HG03469 (cell line): ENCODE measurements at regions not wholly inside any gene's neighbourhood (a gene's known extent, or its start where the extent isn't known, plus 50 kb on each side); places are given as distances from the start of the nearest gene placed in this dataset.
"Not testable (repeated sequence)": the region's sequence is repeated elsewhere in the genome, so short reads cannot be mapped to it uniquely, and the experiment has no call there.

Experiments used
- ATAC-seq: cut with Tn5 transposase; IDR thresholded peaks from one replicate; pipeline ENCODE4 v1.9.1; 2021; ENCODE audit warnings: mild to moderate bottlenecking, moderate library complexity, moderate number of reproducible peaks; ENCODE audit not compliant: unreplicated experiment

DNA sequence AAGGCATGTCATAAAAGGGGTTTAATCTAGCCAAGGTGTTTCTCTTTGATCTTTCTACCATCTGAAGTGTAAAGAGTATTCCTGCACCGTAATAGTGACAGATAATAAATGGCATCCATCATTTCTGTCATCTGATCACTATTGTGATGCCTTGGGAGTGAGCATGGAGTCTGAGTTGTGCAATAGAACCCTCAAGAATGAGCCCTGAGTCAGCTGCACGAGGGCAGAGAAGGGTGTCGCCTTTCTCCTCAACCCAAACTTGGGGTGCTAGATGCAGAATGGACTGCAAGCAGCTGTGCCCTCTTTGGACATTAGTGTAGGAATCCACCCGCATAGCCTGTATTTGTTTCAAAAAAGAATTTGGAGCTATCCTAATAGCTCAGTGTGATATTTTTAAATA is 115.2 kb downstream of the ZNF37A start:
- ATAC-seq: no peak

- not testable (repeated sequence) for ATAC-seq
These were observed 115.6 kb downstream of the ZNF37A start for GRCh38 chr10:38209748-38210147.

GRCh38 chr10:38212460-38212859 is 118.3 kb downstream of the ZNF37A start:
- ATAC-seq: no peak

DNA sequence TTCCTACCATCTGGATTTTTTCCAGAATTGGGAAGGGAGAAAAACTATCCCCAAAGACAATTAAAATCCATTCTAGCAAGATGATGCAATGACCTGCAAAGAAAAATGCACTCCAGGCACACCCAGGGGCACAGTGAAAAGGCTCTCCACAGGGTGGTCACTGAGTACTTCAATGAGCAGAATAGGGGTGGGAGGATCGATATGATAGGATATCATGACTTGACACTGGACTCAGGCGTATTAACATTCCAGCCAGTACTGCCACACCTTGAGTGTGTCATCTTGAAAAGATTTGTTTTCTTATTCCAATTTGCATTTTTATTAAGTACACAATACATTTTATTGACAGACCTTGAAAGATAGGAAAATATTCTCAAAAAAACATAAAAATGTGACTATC is 132.2 kb downstream of the ZNF37A start:
- ATAC-seq: no peak

- no peak for ATAC-seq
These were observed 134.3 kb downstream of the ZNF37A start for GRCh38 chr10:38228394-38228793.

DNA sequence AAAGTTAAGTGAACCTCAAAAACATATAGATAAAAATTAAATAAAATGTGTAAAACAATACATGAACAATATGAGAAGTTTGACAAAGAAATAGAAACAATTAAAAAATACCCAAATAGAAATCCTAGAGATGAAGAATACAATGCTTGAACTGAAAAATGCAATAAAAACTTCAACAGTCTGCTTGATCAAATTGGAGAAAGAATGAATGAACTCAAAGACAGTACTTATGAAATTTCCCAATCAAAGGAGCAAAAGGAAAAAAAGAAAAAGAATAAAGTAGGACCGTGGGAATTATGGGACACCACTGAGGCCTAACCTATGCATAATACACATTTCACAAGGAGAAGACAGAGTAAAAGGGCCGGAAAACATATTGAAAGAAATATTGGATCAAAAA is 144.3 kb downstream of the ZNF37A start:
- ATAC-seq: not testable (repeated sequence)

GRCh38 chr10:38242061-38242649 is 148.0 kb downstream of the ZNF37A start:
- not testable (repeated sequence) for ATAC-seq

DNA sequence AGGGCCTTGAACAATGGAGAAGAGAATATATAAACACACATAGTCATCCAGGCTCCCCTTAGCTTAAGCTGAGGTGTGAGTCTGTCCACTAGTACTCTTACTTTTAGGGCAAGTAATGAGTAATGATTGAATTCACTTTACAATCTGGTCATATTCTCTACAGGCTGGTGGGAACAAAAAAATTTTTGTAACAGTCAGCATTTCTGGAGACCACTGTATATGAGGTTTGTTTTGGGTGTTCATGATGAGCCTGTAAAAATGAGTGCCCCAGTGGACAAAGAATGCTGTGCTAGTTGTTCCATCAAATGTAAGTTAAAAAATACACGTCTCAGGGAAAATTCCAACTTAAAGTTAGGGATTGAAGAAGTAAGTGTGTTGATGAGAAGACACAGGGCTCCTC is 154.0 kb downstream of the ZNF37A start:
- not testable (repeated sequence) for ATAC-seq

GRCh38 chr10:38252551-38252950 is 158.4 kb downstream of the ZNF37A start:
- ATAC-seq: not testable (repeated sequence)

DNA sequence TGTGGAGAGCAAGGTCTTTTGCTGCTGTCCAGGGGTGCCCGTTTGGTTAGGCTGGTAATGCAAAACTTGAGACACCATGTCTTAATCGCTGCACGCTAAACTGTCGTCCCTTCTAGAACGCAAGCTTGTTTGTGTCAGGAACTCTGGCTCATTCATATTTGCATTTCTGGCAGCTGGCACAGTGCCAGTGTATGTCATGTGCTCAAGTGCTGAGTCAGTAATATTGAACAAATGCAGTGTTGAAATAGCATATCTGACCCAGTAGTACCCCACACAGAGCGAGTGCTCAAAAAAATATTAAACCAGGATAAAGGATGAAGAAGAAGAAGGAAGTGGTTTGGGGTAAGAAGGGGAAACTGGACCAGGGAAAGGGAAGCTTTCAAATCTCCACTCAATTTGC is 173.4 kb downstream of the ZNF37A start:
- not testable (repeated sequence) for ATAC-seq

GRCh38 chr10:38271031-38271430 is 176.9 kb downstream of the ZNF37A start:
- not testable (repeated sequence) for ATAC-seq

DNA sequence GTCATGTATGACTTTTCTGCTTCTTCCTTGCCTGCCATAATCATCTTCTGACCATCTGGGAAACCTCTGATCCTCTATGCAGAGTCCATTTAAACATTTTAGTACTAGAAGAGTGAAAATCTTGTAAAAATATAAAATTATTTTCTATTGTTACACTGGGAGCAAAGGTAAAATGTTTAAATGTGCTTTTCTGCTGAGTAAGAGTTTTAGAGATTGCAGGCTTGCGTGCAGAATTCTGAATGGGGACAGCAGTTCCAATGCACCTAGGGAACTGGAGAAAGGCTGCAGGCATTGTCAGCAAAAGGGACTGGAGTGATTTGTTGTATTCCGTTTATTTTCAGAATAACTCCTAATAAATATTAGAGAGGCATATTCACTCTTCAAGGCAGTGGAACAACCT is 180.7 kb downstream of the ZNF37A start:
- ATAC-seq: not testable (repeated sequence)

GRCh38 chr10:38292560-38292959 is 198.4 kb downstream of the ZNF37A start:
- not testable (repeated sequence) for ATAC-seq

DNA sequence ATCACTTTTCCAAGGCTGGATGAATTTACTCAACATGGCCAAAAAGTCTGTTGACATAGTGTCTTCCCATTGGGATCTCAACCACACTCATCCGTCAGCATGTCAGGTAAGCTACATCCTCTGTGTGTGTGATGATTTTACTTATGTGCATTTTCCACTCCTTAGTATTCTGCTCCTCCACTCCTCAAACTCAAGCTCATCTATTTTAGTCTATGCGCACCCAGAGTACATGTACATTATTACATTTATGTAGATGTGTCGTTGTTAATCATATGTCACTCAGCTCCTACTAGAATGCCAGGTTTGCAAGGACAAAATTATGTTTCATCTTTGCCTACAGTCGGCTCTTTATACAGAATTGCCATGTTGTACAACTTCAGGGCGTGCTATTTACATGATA is 216.0 kb downstream of the ZNF37A start:
- not testable (repeated sequence) for ATAC-seq

DNA sequence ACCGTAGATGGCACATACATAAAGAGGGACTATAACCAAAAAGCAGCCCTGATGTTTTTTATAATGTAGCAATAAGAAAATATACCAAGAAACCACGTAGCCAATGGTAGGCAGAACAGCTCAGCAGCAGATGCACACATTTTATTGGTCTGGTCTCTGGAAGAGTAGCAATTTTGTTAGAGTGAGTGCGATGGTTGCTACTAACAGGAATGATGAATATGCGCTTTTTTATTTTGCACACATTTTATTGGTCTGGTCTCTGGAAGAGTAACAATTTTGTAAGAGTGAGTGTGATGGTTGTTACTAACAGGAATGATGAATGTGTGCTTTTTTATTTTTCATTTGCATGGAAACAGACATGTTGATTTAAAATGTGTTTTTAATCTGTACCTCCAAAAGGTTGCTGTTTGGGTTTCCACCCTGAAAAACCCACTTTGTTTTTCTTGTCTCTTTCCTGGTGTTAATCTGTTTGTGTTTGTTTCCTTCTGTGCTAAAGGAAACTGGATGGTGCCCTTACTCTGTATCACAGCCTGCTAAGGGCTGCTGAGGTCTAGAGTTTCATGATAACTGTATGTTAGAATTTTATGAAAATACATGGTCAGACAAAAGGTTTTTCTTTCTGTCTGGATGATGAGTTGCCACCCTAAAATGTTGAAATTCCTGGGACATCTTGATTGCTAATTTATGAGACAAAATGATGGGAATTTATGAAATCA is 221.1 kb downstream of the ZNF37A start:
- ATAC-seq: not testable (repeated sequence)

- ATAC-seq: not testable (repeated sequence)
These were observed 227.3 kb downstream of the ZNF37A start for GRCh38 chr10:38321393-38321792.

GRCh38 chr10:38330306-38330705 is 236.2 kb downstream of the ZNF37A start:
- not testable (repeated sequence) for ATAC-seq

DNA sequence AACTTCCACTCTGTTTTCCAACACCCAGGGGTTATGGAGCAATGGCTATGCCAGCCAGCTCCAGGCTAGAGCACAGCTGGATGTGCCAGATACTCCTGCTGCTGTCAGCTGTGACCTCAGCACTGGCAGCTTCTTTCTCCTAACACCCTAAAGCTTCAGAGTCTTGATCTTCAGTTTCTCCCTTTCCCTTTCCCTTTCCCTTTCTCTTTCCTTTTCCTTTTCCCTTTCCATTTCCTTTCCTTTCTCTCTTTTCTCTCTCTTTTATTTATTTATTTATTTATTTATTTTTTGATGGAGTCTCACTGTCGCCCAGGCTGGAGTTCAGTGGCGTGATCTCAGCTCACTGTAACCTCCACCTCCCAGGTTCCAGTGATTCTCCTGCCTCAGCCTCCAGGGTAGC is 237.0 kb downstream of the ZNF37A start:
- ATAC-seq: not testable (repeated sequence)

DNA sequence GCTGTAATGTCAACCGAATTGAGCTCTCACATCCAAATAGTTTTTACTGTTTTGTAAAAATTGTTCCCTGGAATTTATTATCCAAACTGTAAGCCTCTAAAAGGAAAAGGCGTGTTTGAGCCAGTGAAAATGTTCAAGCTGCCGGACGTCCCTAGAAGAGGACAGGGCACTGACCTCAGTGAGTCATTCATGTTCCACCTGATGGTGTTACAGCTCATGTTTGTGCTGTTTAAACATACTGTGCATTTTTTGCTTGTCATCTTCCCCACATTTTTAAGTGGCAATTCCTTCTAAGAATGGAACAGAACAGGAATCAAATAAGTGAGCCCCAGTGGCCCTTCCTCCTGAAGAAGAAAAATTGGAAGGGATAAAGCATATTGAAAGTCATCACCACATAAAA is 239.6 kb downstream of the ZNF37A start:
- ATAC-seq: not testable (repeated sequence)

GRCh38 chr10:38350645-38351044 is 256.5 kb downstream of the ZNF37A start:
- ATAC-seq: not testable (repeated sequence)

GRCh38 chr10:38354410-38354809 is 260.3 kb downstream of the ZNF37A start:
- not testable (repeated sequence) for ATAC-seq

GRCh38 chr10:38355911-38356526 is 261.9 kb downstream of the ZNF37A start:
- peak; percentile 97 for ATAC-seq
